WTC11 (cell line): ENCODE measurements at regions not wholly inside any gene's neighbourhood (a gene's known extent, or its start where the extent isn't known, plus 50 kb on each side); places are given as distances from the start of the nearest gene placed in this dataset.

Experiments used
- ATAC-seq: fragments of 200-7000 bp; cut with Tn5 transposase; 2 replicates; pipeline ENCODE4 v1.10.0; 2021; ENCODE audit warnings: mild to moderate bottlenecking, moderate library complexity
- CTCF ChIA-PET: fragments of 300-600 bp; sonication (Branson Sonifier 250); formaldehyde crosslinking; loops from one replicate; lab custom pipeline; 2021; ENCODE audit warnings: antibody characterized with exemption; lab: Charles Lee
- POLR2A ChIA-PET: fragments of 350-600 bp; sonication (Branson Sonifier 250); formaldehyde crosslinking; loops from one replicate; lab custom pipeline; 2021; ENCODE audit warnings: antibody characterized with exemption; lab: Charles Lee
- DNase-seq: peaks from one replicate; pipeline ENCODE4 v3.0.0; 2021; ENCODE audit warnings: low spot score
- H3K27ac Mint-ChIP-seq: 2 replicates; pipeline ENCODE4 v1.8.0; 2021; ENCODE audit warnings: mixed read lengths
- H3K27me3 Mint-ChIP-seq: 2 replicates; pipeline ENCODE4 v1.8.0; 2021; ENCODE audit warnings: low read depth, mild to moderate bottlenecking, moderate library complexity, mixed read lengths
- H3K36me3 Mint-ChIP-seq: 2 replicates; pipeline ENCODE4 v1.8.0; 2021; ENCODE audit warnings: mixed read lengths
- H3K4me1 Mint-ChIP-seq: 2 replicates; pipeline ENCODE4 v1.8.0; 2022; ENCODE audit warnings: mixed read lengths
- H3K4me3 Mint-ChIP-seq: 2 replicates; pipeline ENCODE4 v1.8.0; 2021; ENCODE audit warnings: mild to moderate bottlenecking, moderate library complexity, mixed read lengths
- H3K9me3 Mint-ChIP-seq: 2 replicates; pipeline ENCODE4 v1.8.0; 2021; ENCODE audit warnings: mixed read lengths
- CREB1 ChIP-seq: sonication (generic); formaldehyde crosslinking; IDR thresholded peaks from 2 replicates; pipeline ENCODE4 v1.8.0; 2023; ENCODE audit warnings: mild to moderate bottlenecking, missing genetic modification reagents
- HMGA2 ChIP-seq: fragments of 250-450 bp; sonication (Bioruptor Pico); IDR thresholded peaks from 2 replicates; pipeline ENCODE4 v1.4.0; 2021; ENCODE audit warnings: mild to moderate bottlenecking, moderate library complexity
- MLX ChIP-seq: sonication (generic); formaldehyde crosslinking; IDR thresholded peaks from 2 replicates; pipeline ENCODE4 v1.8.1; 2023; ENCODE audit warnings: mild to moderate bottlenecking, missing genetic modification reagents, moderate library complexity
- NFATC4 ChIP-seq: fragments of 250-450 bp; sonication (Bioruptor Pico); IDR thresholded peaks from 2 replicates; pipeline ENCODE4 v1.9.0; 2021; ENCODE audit warnings: mild to moderate bottlenecking
- NFE2L1 ChIP-seq: sonication (generic); formaldehyde crosslinking; IDR thresholded peaks from 2 replicates; pipeline ENCODE4 v1.8.1; 2023; ENCODE audit warnings: missing genetic modification reagents
- PRDM15 ChIP-seq: sonication (generic); formaldehyde crosslinking; IDR thresholded peaks from 2 replicates; pipeline ENCODE4 v1.8.0; 2022; ENCODE audit warnings: missing genetic modification reagents
- PREB ChIP-seq: sonication (generic); formaldehyde crosslinking; IDR thresholded peaks from 2 replicates; pipeline ENCODE4 v1.8.1; 2022; ENCODE audit warnings: mild to moderate bottlenecking, missing genetic modification reagents, moderate library complexity, borderline replicate concordance
- RELA ChIP-seq: sonication (generic); formaldehyde crosslinking; IDR thresholded peaks from 2 replicates; pipeline ENCODE4 v1.8.1; 2022; ENCODE audit warnings: missing genetic modification reagents, mild to moderate bottlenecking, borderline replicate concordance
- RORB ChIP-seq: fragments of 250-450 bp; sonication (Bioruptor Pico); IDR thresholded peaks from 2 replicates; pipeline ENCODE4 v1.9.0; 2021; ENCODE audit warnings: mild to moderate bottlenecking
- SMAD3 ChIP-seq: sonication (generic); formaldehyde crosslinking; IDR thresholded peaks from 2 replicates; pipeline ENCODE4 v1.8.0; 2022; ENCODE audit warnings: missing genetic modification reagents, mild to moderate bottlenecking, borderline replicate concordance
- SMAD4 ChIP-seq: sonication (generic); formaldehyde crosslinking; IDR thresholded peaks from 2 replicates; pipeline ENCODE4 v1.8.0; 2022; ENCODE audit warnings: mild to moderate bottlenecking, missing genetic modification reagents
- TP53 ChIP-seq: sonication (generic); formaldehyde crosslinking; IDR thresholded peaks from 2 replicates; pipeline ENCODE4 v1.8.1; 2023; ENCODE audit warnings: mild to moderate bottlenecking, missing genetic modification reagents
- USF2 ChIP-seq: sonication (generic); formaldehyde crosslinking; IDR thresholded peaks from 2 replicates; pipeline ENCODE4 v1.8.1; 2023; ENCODE audit warnings: mild to moderate bottlenecking, missing genetic modification reagents, moderate library complexity
- ZNF232 ChIP-seq: sonication (generic); formaldehyde crosslinking; IDR thresholded peaks from 2 replicates; pipeline ENCODE4 v1.8.0; 2022; ENCODE audit warnings: mild to moderate bottlenecking, missing genetic modification reagents
- ZNF317 ChIP-seq: sonication (generic); formaldehyde crosslinking; IDR thresholded peaks from 2 replicates; pipeline ENCODE4 v1.8.1; 2023; ENCODE audit warnings: low read depth, mild to moderate bottlenecking, moderate library complexity, missing genetic modification reagents, borderline replicate concordance
- TF ChIP-seq, protein P1 (sequence below): sonication (generic); formaldehyde crosslinking; IDR thresholded peaks from 2 replicates; pipeline ENCODE4 v1.8.1; 2023; ENCODE audit warnings: mild to moderate bottlenecking, missing genetic modification reagents, borderline replicate concordance
- TF ChIP-seq, protein P2 (sequence below): sonication (generic); formaldehyde crosslinking; IDR thresholded peaks from 2 replicates; pipeline ENCODE4 v1.8.1; 2022; ENCODE audit warnings: low read depth, mild to moderate bottlenecking, moderate library complexity, missing genetic modification reagents, borderline replicate concordance
- TF ChIP-seq, protein P3 (sequence below): fragments of 250-450 bp; sonication (Bioruptor Pico); IDR thresholded peaks from 2 replicates; pipeline ENCODE4 v1.9.0; 2021; ENCODE audit warnings: mild to moderate bottlenecking

GRCh38 chr1:103267266-103267665 lies 158.9 kb upstream of the COL11A1 start:
- Mint-ChIP-seq H3K4me3 (no peak overlapping the region), H3K9me3 (peaks cover 18% of the 10 kb centered on the region), H3K36me3 (no peaks in the 10 kb centered on the region), H3K4me1 (peaks cover under 1% of the 10 kb centered on the region), H3K27ac (no peak overlapping the region)
- no peak for DNase-seq
- no peak for ATAC-seq
- ChIA-PET POLR2A (no interaction called here), CTCF (interaction anchor here (1.4 kb wide), 1 partner anchor 87 kb away, joined by 3 read pairs; no protein-coding TSS in a partner anchor)
- TF ChIP-seq, protein P1, sequence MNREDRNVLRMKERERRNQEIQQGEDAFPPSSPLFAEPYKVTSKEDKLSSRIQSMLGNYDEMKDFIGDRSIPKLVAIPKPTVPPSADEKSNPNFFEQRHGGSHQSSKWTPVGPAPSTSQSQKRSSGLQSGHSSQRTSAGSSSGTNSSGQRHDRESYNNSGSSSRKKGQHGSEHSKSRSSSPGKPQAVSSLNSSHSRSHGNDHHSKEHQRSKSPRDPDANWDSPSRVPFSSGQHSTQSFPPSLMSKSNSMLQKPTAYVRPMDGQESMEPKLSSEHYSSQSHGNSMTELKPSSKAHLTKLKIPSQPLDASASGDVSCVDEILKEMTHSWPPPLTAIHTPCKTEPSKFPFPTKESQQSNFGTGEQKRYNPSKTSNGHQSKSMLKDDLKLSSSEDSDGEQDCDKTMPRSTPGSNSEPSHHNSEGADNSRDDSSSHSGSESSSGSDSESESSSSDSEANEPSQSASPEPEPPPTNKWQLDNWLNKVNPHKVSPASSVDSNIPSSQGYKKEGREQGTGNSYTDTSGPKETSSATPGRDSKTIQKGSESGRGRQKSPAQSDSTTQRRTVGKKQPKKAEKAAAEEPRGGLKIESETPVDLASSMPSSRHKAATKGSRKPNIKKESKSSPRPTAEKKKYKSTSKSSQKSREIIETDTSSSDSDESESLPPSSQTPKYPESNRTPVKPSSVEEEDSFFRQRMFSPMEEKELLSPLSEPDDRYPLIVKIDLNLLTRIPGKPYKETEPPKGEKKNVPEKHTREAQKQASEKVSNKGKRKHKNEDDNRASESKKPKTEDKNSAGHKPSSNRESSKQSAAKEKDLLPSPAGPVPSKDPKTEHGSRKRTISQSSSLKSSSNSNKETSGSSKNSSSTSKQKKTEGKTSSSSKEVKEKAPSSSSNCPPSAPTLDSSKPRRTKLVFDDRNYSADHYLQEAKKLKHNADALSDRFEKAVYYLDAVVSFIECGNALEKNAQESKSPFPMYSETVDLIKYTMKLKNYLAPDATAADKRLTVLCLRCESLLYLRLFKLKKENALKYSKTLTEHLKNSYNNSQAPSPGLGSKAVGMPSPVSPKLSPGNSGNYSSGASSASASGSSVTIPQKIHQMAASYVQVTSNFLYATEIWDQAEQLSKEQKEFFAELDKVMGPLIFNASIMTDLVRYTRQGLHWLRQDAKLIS (CRISPR knock-in tag): no peak
- no peak for TF ChIP-seq PREB (CRISPR knock-in tag)
- no peak for TF ChIP-seq NFE2L1
- TF ChIP-seq, protein P2, sequence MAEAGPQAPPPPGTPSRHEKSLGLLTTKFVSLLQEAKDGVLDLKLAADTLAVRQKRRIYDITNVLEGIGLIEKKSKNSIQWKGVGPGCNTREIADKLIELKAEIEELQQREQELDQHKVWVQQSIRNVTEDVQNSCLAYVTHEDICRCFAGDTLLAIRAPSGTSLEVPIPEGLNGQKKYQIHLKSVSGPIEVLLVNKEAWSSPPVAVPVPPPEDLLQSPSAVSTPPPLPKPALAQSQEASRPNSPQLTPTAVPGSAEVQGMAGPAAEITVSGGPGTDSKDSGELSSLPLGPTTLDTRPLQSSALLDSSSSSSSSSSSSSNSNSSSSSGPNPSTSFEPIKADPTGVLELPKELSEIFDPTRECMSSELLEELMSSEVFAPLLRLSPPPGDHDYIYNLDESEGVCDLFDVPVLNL: no peak
- TF ChIP-seq USF2: no peak
- TF ChIP-seq SMAD3 (CRISPR knock-in tag): no peak
- TF ChIP-seq, protein P3, sequence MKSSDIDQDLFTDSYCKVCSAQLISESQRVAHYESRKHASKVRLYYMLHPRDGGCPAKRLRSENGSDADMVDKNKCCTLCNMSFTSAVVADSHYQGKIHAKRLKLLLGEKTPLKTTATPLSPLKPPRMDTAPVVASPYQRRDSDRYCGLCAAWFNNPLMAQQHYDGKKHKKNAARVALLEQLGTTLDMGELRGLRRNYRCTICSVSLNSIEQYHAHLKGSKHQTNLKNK (CRISPR knock-in tag): no peak
- no peak for TF ChIP-seq TP53 (CRISPR knock-in tag)
- TF ChIP-seq ZNF317 (CRISPR knock-in tag): no peak
- no peak for TF ChIP-seq HMGA2
- no peak for TF ChIP-seq SMAD4 (CRISPR knock-in tag)
- no peak for TF ChIP-seq NFATC4 (CRISPR knock-in tag)
- no peak for TF ChIP-seq ZNF232 (CRISPR knock-in tag)
- TF ChIP-seq MLX (CRISPR knock-in tag): no peak
- TF ChIP-seq, all 79 proteins: peak for 0
- no peaks in the 10 kb centered on the region for H3K27me3 Mint-ChIP-seq

- DNase-seq: no peak
- H3K4me1 Mint-ChIP-seq: no peaks in the 10 kb centered on the region; the same call in 1 of the 2 replicates
- no peak for ATAC-seq
- no peaks in the 10 kb centered on the region for H3K36me3 Mint-ChIP-seq
- CTCF ChIA-PET: no interaction called here
- no peak overlapping the region for H3K4me3 Mint-ChIP-seq
- no peak overlapping the region for H3K27ac Mint-ChIP-seq
- no peaks in the 10 kb centered on the region for H3K27me3 Mint-ChIP-seq
- POLR2A ChIA-PET: no interaction called here
- peaks cover 8% of the 10 kb centered on the region for H3K9me3 Mint-ChIP-seq
- no peak for TF ChIP-seq CREB1 (CRISPR knock-in tag)
- TF ChIP-seq PRDM15 (CRISPR knock-in tag): no peak
- TF ChIP-seq RORB (CRISPR knock-in tag): no peak
- no peak for TF ChIP-seq RELA (CRISPR knock-in tag)
- TF ChIP-seq, all 79 proteins: peak for 0
Measured at GRCh38 chr1:103266036-103266435, 157.7 kb upstream of the COL11A1 start.
